ENCODE measurements at regions not wholly inside any gene's neighbourhood (a gene's known extent, or its start where the extent isn't known, plus 50 kb on each side); places are given as distances from the start of the nearest gene placed in this dataset.
"Not testable (repeated sequence)": the region's sequence is repeated elsewhere in the genome, so short reads cannot be mapped to it uniquely, and the experiment has no call there.

GRCh38 chr5:93682471-93683404, 58.7 kb downstream of the POU5F2 start:
- DNase-seq (ENCODE audit: extremely low read depth in 1 of 11, low read depth in 9 of 11, low spot score in 4 of 11), result not testable (repeated sequence)

DNA sequence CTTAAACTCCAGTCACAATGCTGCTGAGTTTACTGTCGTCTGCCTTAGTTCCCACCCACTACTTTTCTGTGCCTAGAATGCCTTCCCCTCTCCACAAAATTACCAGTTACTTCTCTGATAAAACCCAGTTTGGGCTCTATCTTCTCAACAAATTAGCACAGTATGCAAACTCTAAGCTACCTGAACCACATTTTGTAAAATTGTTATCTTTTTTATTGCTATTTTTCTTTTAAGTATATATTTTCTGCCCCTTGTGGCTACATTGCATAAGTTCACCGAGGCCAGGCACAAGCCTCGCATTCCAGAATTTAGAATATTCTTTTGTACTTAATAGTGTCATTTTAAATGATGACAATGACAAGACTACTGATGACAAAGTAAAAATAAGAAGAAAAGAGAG, 60.0 kb downstream of the POU5F2 start:
- DNase-seq (ENCODE audit: extremely low read depth in 1 of 11, low read depth in 9 of 11, low spot score in 4 of 11), result no peak

DNA sequence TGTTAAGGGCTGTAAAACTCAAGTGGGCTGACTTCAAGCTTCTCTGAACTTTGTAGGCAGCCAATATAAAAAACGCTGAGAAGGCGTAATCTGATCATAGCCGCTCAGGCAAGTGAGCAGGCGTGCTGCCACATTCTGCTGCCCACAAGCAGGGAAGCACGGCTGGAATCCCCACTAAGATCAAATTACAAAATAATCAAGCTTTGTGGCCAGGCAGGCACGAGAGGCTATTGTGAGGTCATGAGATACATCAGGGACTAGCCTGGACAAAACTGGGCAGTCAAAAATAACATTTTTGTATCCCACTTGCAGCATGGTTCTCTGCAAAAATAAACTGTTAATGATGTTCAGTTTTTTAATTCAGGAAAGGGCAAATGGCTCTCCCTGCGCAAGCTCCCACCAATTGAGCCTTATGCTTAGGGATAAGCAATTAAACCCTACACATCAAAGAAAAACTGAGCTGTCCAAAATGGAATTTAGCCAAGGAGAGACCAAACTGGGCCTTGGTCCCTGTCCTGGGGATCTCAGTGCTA, 64.0 kb downstream of the POU5F2 start:
- peak; percentile 44 to 90 (median 77) for DNase-seq (ENCODE audit: extremely low read depth in 1 of 11, low read depth in 9 of 11, low spot score in 4 of 11)

DNA sequence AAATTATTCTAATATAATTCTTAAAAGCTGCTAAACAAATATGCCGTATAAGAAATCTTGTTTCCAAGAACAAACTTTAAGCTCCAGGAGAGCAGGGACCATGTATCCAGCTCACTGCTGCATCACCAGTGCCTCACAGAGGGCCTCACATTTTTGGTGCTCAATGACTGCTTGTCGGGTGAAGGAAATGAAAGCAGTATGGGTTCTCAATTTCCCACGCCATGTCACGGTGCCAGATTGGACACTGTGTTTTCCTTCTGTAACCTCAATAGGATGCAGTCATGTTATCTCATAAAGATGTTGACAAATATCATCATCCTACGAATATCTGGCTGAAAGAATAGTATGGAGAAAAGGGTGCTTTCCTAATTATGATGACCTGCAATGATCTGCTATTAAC, 64.7 kb downstream of the POU5F2 start:
- no peak for DNase-seq (ENCODE audit: extremely low read depth in 1 of 11, low read depth in 9 of 11, low spot score in 4 of 11)

DNA sequence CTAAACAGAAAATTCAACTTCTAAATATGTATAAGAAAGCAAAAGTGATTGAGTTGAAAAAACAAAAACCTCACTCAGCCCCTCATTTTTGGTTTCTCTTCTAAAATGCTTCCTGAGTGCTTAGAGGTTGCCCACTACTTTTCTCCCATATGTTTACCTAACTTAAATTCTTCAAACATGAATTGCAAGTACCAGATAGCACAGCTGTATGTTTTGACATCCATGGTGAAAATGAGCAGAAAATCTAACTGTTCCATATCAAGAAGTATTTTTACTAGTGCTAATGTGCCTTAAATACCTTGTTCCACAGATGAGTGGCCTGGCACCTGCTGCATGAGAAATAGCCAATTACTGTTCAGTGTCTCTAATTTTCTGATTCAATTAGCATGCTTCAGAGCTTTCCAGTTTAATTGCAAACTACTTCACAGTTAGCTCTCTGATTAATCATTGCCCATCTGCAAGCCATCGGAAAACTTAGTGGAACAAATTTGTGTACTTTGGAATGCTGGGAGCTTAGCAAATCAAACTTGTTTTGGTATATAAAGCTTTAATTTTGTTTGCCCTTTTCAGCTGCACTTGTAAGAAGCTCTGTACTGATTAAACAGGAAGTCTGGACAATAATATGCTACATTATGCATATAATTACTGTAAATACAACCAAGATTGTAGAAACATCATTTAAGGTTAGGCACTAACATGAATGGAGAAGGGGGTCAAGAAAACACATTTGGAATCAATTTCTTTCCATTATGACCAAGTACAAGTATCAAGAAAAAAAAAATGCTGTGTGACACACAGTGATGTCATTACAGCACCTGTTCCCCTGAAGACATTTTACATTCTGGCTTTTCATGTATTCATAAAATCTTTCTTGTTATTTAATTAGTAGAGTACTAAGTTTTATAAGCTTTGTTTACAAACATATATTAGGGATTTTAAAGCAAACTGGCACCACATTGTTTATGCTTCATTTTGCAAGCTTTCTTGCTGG, 65.6 kb downstream of the POU5F2 start:
- DNase-seq (ENCODE audit: extremely low read depth in 1 of 11, low read depth in 9 of 11, low spot score in 4 of 11), result peak in 2 of 11 donors; percentile 31 to 41

DNA sequence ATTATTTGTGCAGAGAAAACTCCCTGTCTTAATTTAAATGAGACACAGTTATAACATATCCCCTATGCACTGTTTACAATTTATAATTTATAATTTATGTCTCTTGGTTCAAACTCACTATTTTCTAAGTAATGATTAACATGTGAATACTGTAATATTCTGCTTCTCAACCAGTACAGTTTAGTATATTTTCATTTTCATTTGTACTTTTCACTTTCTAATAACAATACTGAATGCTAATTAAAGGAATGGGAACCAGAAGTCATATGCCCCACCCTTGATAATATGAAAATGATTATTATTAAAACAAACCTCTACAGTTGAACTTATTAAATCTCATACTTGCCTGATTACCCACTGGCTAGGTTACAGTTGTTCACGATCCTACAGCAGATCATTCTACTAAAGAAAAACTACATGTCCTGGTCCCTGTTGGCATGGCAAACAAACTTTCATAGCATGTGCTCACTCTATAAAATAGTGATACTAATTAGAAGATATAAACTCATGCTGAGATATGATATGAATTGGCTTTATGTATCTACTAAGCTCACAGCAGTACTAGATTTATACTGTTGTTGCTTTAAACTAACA, 66.4 kb downstream of the POU5F2 start:
- no peak for DNase-seq (ENCODE audit: extremely low read depth in 1 of 11, low read depth in 9 of 11, low spot score in 4 of 11)

DNA sequence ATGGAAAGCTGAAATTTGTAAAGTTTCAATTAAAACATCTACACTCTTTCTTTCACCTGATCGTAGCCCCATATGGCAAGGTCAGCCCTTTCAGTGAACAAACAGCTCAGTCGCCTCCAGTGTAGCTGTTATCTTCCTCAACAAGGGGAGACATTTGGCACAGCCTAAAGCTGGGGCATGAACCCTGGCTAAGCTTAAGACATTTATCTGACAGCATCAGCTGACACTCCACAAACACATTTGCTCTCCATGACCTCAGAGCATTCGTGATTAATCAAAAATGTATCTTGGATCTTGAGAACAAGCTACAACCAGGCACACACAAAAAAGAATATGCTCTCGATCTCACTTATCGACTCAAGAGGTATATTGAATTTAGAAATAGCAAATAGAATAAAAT, 67.3 kb downstream of the POU5F2 start:
- DNase-seq (ENCODE audit: extremely low read depth in 1 of 11, low read depth in 9 of 11, low spot score in 4 of 11), result no peak

- no peak for DNase-seq (ENCODE audit: extremely low read depth in 1 of 11, low read depth in 9 of 11, low spot score in 4 of 11)
Observed at GRCh38 chr5:93673316-93673954, 68.0 kb downstream of the POU5F2 start.

DNA sequence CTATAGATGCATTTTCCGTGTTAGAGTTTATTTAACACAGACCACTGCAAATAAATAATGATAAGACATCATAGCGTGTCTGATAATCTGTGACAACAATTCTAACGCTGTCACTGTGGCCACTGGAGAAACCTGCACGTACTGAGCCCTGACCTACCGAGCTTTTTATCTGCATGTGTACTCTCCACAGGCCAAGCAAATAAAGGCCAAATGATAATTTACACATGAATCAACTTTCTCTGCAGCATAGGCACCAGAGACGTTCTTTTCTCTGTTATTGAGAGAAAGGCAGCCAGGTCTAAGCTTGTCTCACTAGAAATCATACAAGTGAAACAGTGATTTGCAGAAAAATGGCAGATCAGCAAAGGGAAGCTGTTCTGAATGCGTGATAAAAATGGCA, 75.8 kb downstream of the POU5F2 start:
- no peak for DNase-seq (ENCODE audit: extremely low read depth in 1 of 11, low read depth in 9 of 11, low spot score in 4 of 11)

GRCh38 chr5:93660677-93661076, 77.7 kb downstream of the NR2F1 start:
- DNase-seq (ENCODE audit: extremely low read depth in 1 of 11, low read depth in 9 of 11, low spot score in 4 of 11), result no peak

DNA sequence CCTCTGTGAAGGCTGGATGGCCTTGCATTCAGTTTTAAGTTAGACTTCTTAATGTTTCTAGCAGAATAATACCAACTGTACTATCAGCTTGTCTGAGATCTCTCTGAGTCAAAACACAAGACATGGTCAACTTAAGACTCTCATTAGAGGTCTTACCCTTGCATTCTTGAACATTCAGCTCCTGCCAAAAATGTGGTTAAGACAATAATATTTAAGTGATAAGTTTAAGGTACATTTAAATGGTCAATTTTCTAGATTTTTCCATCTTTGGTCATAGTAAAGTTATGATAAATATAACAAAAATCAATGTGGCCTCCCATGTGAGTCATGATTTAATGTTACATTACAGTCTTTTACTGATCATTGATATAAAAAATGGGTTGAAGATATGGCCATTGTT, 75.0 kb downstream of the NR2F1 start:
- DNase-seq (ENCODE audit: extremely low read depth in 1 of 11, low read depth in 9 of 11, low spot score in 4 of 11), result no peak

DNA sequence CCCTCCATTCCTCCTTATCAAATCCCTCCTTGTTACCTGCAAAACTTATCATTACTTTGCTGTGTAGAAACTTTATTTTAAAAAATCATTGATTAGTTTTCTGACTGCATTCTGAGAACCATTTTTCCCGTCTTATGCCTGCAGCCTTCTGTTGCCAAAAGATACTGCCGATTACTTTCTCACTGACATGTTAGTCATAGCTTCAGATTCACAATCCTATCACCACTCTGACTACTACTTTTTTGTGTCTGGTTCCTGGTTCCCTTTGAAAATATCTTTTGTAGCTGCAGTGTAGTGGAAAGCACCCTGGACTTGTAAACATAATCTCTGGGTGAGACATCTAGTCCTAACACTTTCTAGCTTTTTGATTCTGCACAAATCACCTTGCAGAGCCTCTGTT, 71.7 kb downstream of the NR2F1 start:
- no peak for DNase-seq (ENCODE audit: extremely low read depth in 1 of 11, low read depth in 9 of 11, low spot score in 4 of 11)

DNA sequence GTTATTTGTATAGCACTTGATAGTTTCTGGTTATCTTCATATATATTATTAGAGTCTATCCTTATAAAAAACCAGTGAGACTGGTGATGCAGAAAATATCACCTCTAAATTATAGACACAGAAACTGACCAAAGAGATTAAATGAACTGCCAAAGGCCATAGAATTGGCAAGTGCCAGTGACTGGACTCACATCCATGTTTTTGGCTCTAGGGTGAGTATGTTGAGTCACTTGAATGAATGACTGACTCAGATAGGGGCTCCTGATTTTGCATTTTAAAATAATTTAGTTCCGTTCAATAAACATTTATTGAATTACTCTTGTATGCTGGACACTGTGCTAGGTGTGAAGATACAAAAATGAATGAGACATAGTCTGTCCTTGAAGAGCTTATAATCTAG, 70.7 kb downstream of the NR2F1 start:
- DNase-seq (ENCODE audit: extremely low read depth in 1 of 11, low read depth in 9 of 11, low spot score in 4 of 11), result no peak

GRCh38 chr5:93649234-93649900, 66.3 kb downstream of the NR2F1 start:
- DNase-seq (ENCODE audit: extremely low read depth in 1 of 11, low read depth in 9 of 11, low spot score in 4 of 11), result no peak

GRCh38 chr5:93644760-93645159, 61.7 kb downstream of the NR2F1 start:
- no peak for DNase-seq (ENCODE audit: extremely low read depth in 1 of 11, low read depth in 9 of 11, low spot score in 4 of 11)
